ENCODE measurements at regions not wholly inside any gene's neighbourhood (a gene's known extent, or its start where the extent isn't known, plus 50 kb on each side); places are given as distances from the start of the nearest gene placed in this dataset.

GRCh38 chr4:96455045-96455720, 615.3 kb downstream of the PDHA2 start:
- TF ChIP-seq POLR2A (IDR thresholded peaks at IDR 0.05; ENCODE audit: low read depth, low read length) (no peak), POLR2AphosphoS5 (IDR thresholded peaks at IDR 0.05; ENCODE audit: low read depth, low read length) (no peak), TAF1 (IDR thresholded peaks at IDR 0.05; ENCODE audit: borderline replicate concordance, low read depth, low read length) (no peak)
